ENCODE measurements at regions not wholly inside any gene's neighbourhood (a gene's known extent, or its start where the extent isn't known, plus 50 kb on each side); places are given as distances from the start of the nearest gene placed in this dataset.

GRCh38 chr18:51448949-51449348 is 251.5 kb upstream of the MEX3C start:
- TF ChIP-seq CTCF (IDR thresholded peaks at IDR 0.05), result no peak
- no peak for TF ChIP-seq POLR2AphosphoS5 (IDR thresholded peaks at IDR 0.05)
